ENCODE measurements at regions not wholly inside any gene's neighbourhood (a gene's known extent, or its start where the extent isn't known, plus 50 kb on each side); places are given as distances from the start of the nearest gene placed in this dataset.
"Not testable (repeated sequence)": the region's sequence is repeated elsewhere in the genome, so short reads cannot be mapped to it uniquely, and the experiment has no call there.

GRCh38 chr17:20700528-20700927 lies 121.0 kb downstream of the CDRT15L2 start:
- not testable (repeated sequence) for H3K18ac ChIP-seq (ENCODE audit: low read depth in 1 of 2, low read length in 2 of 2); H3K4me3 ChIP-seq (ENCODE audit: insufficient read depth in 1 of 2, low read depth in 1 of 2, low read length in 2 of 2); H2BK5ac ChIP-seq (ENCODE audit: low read depth, low read length, poor library complexity, severe bottlenecking); H3K23ac ChIP-seq (ENCODE audit: low read length in 2 of 2); H3K27me3 ChIP-seq (ENCODE audit: control insufficient read depth in 1 of 2, insufficient read depth in 1 of 2, low read length in 2 of 2); H2BK12ac ChIP-seq (ENCODE audit: low read length in 2 of 2); H3K4me1 ChIP-seq (ENCODE audit: control insufficient read depth, insufficient read depth, low read depth, low read length); H2AFZ ChIP-seq (ENCODE audit: low read depth, low read length); H3K4ac ChIP-seq (ENCODE audit: low read depth in 1 of 2, low read length in 2 of 2); H3K9me3 ChIP-seq (ENCODE audit: control insufficient read depth, low read length); H2BK120ac ChIP-seq (ENCODE audit: low read depth, low read length); H3K9ac ChIP-seq (ENCODE audit: low read length); H3K36me3 ChIP-seq (ENCODE audit: control insufficient read depth in 1 of 2, insufficient read depth in 2 of 2, low read depth in 1 of 2, low read length in 2 of 2); H3K79me1 ChIP-seq (replicated peaks; ENCODE audit: low read length, poor library complexity, severe bottlenecking); H3K27ac ChIP-seq (ENCODE audit: low read length, poor library complexity, severe bottlenecking); H2BK15ac ChIP-seq (ENCODE audit: low read depth, poor library complexity, severe bottlenecking); H3K14ac ChIP-seq (ENCODE audit: low read length in 2 of 2); H4K8ac ChIP-seq (ENCODE audit: low read length); DNase-seq; H4K91ac ChIP-seq (ENCODE audit: low read length); H3K4me2 ChIP-seq (ENCODE audit: low read length, poor library complexity, severe bottlenecking); H2AK5ac ChIP-seq (ENCODE audit: low read length, severe bottlenecking)
- 74% methylated on average over 3 of the region's 5 CpGs for WGBS

GRCh38 chr17:20701366-20701765 lies 121.8 kb downstream of the CDRT15L2 start:
- DNase-seq; H2AK5ac ChIP-seq (ENCODE audit: low read length, severe bottlenecking); H3K9me3 ChIP-seq (ENCODE audit: control insufficient read depth, low read length); H3K4me2 ChIP-seq (ENCODE audit: low read length, poor library complexity, severe bottlenecking); H3K4ac ChIP-seq (ENCODE audit: low read depth in 1 of 2, low read length in 2 of 2); H3K9ac ChIP-seq (ENCODE audit: low read length); H4K8ac ChIP-seq (ENCODE audit: low read length); H3K18ac ChIP-seq (ENCODE audit: low read depth in 1 of 2, low read length in 2 of 2); H3K4me3 ChIP-seq (ENCODE audit: insufficient read depth in 1 of 2, low read depth in 1 of 2, low read length in 2 of 2); H2BK5ac ChIP-seq (ENCODE audit: low read depth, low read length, poor library complexity, severe bottlenecking); H2BK15ac ChIP-seq (ENCODE audit: low read depth, poor library complexity, severe bottlenecking); H2BK12ac ChIP-seq (ENCODE audit: low read length in 2 of 2); H3K36me3 ChIP-seq (ENCODE audit: control insufficient read depth in 1 of 2, insufficient read depth in 2 of 2, low read depth in 1 of 2, low read length in 2 of 2); H2BK120ac ChIP-seq (ENCODE audit: low read depth, low read length); H3K4me1 ChIP-seq (ENCODE audit: control insufficient read depth, insufficient read depth, low read depth, low read length); H4K91ac ChIP-seq (ENCODE audit: low read length); H3K27me3 ChIP-seq (ENCODE audit: control insufficient read depth in 1 of 2, insufficient read depth in 1 of 2, low read length in 2 of 2); H3K79me1 ChIP-seq (replicated peaks; ENCODE audit: low read length, poor library complexity, severe bottlenecking); H2AFZ ChIP-seq (ENCODE audit: low read depth, low read length); H3K27ac ChIP-seq (ENCODE audit: low read length, poor library complexity, severe bottlenecking); H3K14ac ChIP-seq (ENCODE audit: low read length in 2 of 2); H3K23ac ChIP-seq (ENCODE audit: low read length in 2 of 2): not testable (repeated sequence)
- WGBS, result 87% methylated on average over 4 of the region's 5 CpGs

GRCh38 chr17:20702692-20703091 lies 123.2 kb downstream of the CDRT15L2 start:
- no peak overlapping the region for H3K9ac ChIP-seq (ENCODE audit: low read length)
- H3K27me3 ChIP-seq (ENCODE audit: control insufficient read depth in 1 of 2, insufficient read depth in 1 of 2, low read length in 2 of 2), result no peaks in the 10 kb centered on the region
- no peak overlapping the region for H3K4ac ChIP-seq (ENCODE audit: low read depth in 1 of 2, low read length in 2 of 2)
- no peak overlapping the region for H2BK120ac ChIP-seq (ENCODE audit: low read depth, low read length)
- H2BK5ac ChIP-seq (ENCODE audit: low read depth, low read length, poor library complexity, severe bottlenecking), result no peak overlapping the region
- H2AK5ac ChIP-seq (ENCODE audit: low read length, severe bottlenecking), result no peak overlapping the region
- H2BK15ac ChIP-seq (ENCODE audit: low read depth, poor library complexity, severe bottlenecking), result no peak overlapping the region
- H3K79me1 ChIP-seq (replicated peaks; ENCODE audit: low read length, poor library complexity, severe bottlenecking), result no peaks in the 10 kb centered on the region
- 82% methylated on average over 4 of the region's 4 CpGs for whole genome bisulfite sequencing
- H3K36me3 ChIP-seq (ENCODE audit: control insufficient read depth in 1 of 2, insufficient read depth in 2 of 2, low read depth in 1 of 2, low read length in 2 of 2), result no peaks in the 10 kb centered on the region
- no peak overlapping the region for H3K27ac ChIP-seq (ENCODE audit: low read length, poor library complexity, severe bottlenecking)
- H3K9me3 ChIP-seq (ENCODE audit: control insufficient read depth, low read length), result no peaks in the 10 kb centered on the region
- peaks cover 3% of the 10 kb centered on the region for H3K4me1 ChIP-seq (ENCODE audit: control insufficient read depth, insufficient read depth, low read depth, low read length)
- H3K14ac ChIP-seq (ENCODE audit: low read length in 2 of 2), result no peak overlapping the region
- H3K23ac ChIP-seq (ENCODE audit: low read length in 2 of 2), result no peak overlapping the region
- H2BK12ac ChIP-seq (ENCODE audit: low read length in 2 of 2), result no peak overlapping the region
- no peak overlapping the region for H4K8ac ChIP-seq (ENCODE audit: low read length)
- H2AFZ ChIP-seq (ENCODE audit: low read depth, low read length), result no peak overlapping the region
- no peak overlapping the region for H3K18ac ChIP-seq (ENCODE audit: low read depth in 1 of 2, low read length in 2 of 2)
- no peak for DNase-seq
- H4K91ac ChIP-seq (ENCODE audit: low read length), result no peak overlapping the region
- no peak overlapping the region for H3K4me2 ChIP-seq (ENCODE audit: low read length, poor library complexity, severe bottlenecking)
- no peak overlapping the region for H3K4me3 ChIP-seq (ENCODE audit: insufficient read depth in 1 of 2, low read depth in 1 of 2, low read length in 2 of 2)

- Histone ChIP-seq H2BK15ac (ENCODE audit: low read depth, poor library complexity, severe bottlenecking) (no peak overlapping the region), H3K14ac (ENCODE audit: low read length in 2 of 2) (no peak overlapping the region), H3K9ac (ENCODE audit: low read length) (no peak overlapping the region), H3K4me1 (ENCODE audit: control insufficient read depth, insufficient read depth, low read depth, low read length) (peaks cover 1% of the 10 kb centered on the region), H3K4ac (ENCODE audit: low read depth in 1 of 2, low read length in 2 of 2) (no peak overlapping the region), H4K91ac (ENCODE audit: low read length) (no peak overlapping the region), H3K4me2 (ENCODE audit: low read length, poor library complexity, severe bottlenecking) (no peak overlapping the region), H3K79me1 (replicated peaks; ENCODE audit: low read length, poor library complexity, severe bottlenecking) (no peaks in the 10 kb centered on the region), H2BK12ac (ENCODE audit: low read length in 2 of 2) (no peak overlapping the region), H3K23ac (ENCODE audit: low read length in 2 of 2) (no peak overlapping the region), H4K8ac (ENCODE audit: low read length) (no peak overlapping the region), H3K4me3 (ENCODE audit: insufficient read depth in 1 of 2, low read depth in 1 of 2, low read length in 2 of 2) (no peak overlapping the region), H2BK5ac (ENCODE audit: low read depth, low read length, poor library complexity, severe bottlenecking) (no peak overlapping the region), H3K27ac (ENCODE audit: low read length, poor library complexity, severe bottlenecking) (no peak overlapping the region), H3K9me3 (ENCODE audit: control insufficient read depth, low read length) (no peaks in the 10 kb centered on the region), H2BK120ac (ENCODE audit: low read depth, low read length) (no peak overlapping the region), H3K18ac (ENCODE audit: low read depth in 1 of 2, low read length in 2 of 2) (no peak overlapping the region), H3K27me3 (ENCODE audit: control insufficient read depth in 1 of 2, insufficient read depth in 1 of 2, low read length in 2 of 2) (no peaks in the 10 kb centered on the region), H2AFZ (ENCODE audit: low read depth, low read length) (no peak overlapping the region), H2AK5ac (ENCODE audit: low read length, severe bottlenecking) (no peak overlapping the region), H3K36me3 (ENCODE audit: control insufficient read depth in 1 of 2, insufficient read depth in 2 of 2, low read depth in 1 of 2, low read length in 2 of 2) (no peaks in the 10 kb centered on the region)
- DNase-seq, result no peak
- 95% methylated on average over 1 of the region's 1 CpG for WGBS
These were observed 124.3 kb downstream of the CDRT15L2 start for GRCh38 chr17:20703781-20704180.
